GM12874 (cell line): ENCODE measurements at regions not wholly inside any gene's neighbourhood (a gene's known extent, or its start where the extent isn't known, plus 50 kb on each side); places are given as distances from the start of the nearest gene placed in this dataset.

ENCODE experiments used
- CTCF ChIP-seq: IDR thresholded peaks from 2 replicates; pipeline ENCODE4 v1.5.1; 2011; ENCODE audit warnings: low read depth, mild to moderate bottlenecking, control low read depth, low read length, moderate library complexity; ENCODE audit not compliant: insufficient read depth

GRCh38 chr10:4051011-4051640 is 266.1 kb upstream of the KLF6 start:
- TF ChIP-seq CTCF, result no peak

- TF ChIP-seq CTCF, result no peak
Observed at GRCh38 chr10:4050061-4050460, 265.1 kb upstream of the KLF6 start.

- no peak for TF ChIP-seq CTCF
Observed at GRCh38 chr10:4049348-4049747, 264.3 kb upstream of the KLF6 start.

- no peak for TF ChIP-seq CTCF
Observed at GRCh38 chr10:4048236-4048864, 263.3 kb upstream of the KLF6 start.

GRCh38 chr10:4046712-4047354 is 261.8 kb upstream of the KLF6 start:
- TF ChIP-seq CTCF, result no peak

GRCh38 chr10:4046030-4046429 is 261.0 kb upstream of the KLF6 start:
- TF ChIP-seq CTCF, result no peak

- no peak for TF ChIP-seq CTCF
Observed at GRCh38 chr10:4043897-4044665, 259.1 kb upstream of the KLF6 start.
